ENCODE measurements at regions not wholly inside any gene's neighbourhood (a gene's known extent, or its start where the extent isn't known, plus 50 kb on each side); places are given as distances from the start of the nearest gene placed in this dataset.

DNA sequence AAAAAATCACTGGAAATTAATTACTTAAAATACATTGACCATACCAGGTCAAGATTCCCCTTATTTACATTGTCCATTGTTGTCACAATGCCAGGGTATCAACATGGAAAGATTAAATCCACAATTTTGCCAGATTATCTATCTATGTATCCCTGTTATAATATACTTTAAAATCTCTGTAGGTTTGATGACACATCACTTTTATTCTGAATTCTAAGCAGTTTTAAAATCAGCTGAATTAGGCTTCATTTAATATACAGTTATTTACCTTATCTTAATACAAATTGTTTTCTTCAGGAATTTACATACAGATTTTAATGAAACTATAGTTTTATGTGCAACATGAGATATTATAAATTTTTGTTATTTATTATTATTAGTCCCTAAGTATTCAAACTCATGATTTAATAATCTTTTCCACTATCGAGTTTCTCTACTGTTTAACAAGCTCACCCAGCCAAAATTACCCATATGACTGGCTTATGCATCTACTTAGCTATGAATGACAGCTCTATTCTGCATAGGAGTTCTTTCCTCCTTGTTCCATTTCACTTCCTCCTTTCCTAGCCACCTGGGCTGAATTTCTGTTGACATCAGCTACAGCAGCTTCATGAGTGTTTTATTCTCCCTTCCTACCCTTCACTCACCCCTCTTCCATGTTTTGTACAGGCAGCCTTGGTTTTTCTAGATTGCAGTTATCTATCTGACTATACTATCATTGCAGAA is 654.2 kb upstream of the MAP3K7 start:
- Histone ChIP-seq H4K8ac (replicated peaks; ENCODE audit: insufficient read length, low read depth, low read length) (no peak overlapping the region), H3K23ac (ENCODE audit: insufficient read length, low read depth, low read length) (no peak overlapping the region), H3T11ph (ENCODE audit: low read length) (no peak overlapping the region), H3K79me1 (ENCODE audit: insufficient read depth, low read depth, low read length, poor library complexity, severe bottlenecking) (no peaks in the 10 kb centered on the region), H2AK5ac (ENCODE audit: insufficient read length, low read length) (no peak overlapping the region), H4K20me1 (ENCODE audit: control insufficient read depth, insufficient read depth, insufficient read length) (no peaks in the 10 kb centered on the region), H3K18ac (ENCODE audit: insufficient read length, low read depth, low read length) (no peak overlapping the region), H3K9me3 (ENCODE audit: control insufficient read depth, low read depth, low read length) (no peaks in the 10 kb centered on the region), H3K23me2 (ENCODE audit: insufficient read length, low read depth, low read length, poor library complexity, severe bottlenecking) (no peaks in the 10 kb centered on the region), H2AFZ (ENCODE audit: low read length) (no peak overlapping the region), H4K91ac (ENCODE audit: insufficient read length, low read depth, low read length) (no peak overlapping the region), H3K14ac (ENCODE audit: insufficient read depth, low read length) (no peak overlapping the region), H4K5ac (ENCODE audit: insufficient read length, low read depth, low read length) (no peak overlapping the region), H3K79me2 (ENCODE audit: insufficient read depth, low read length) (no peaks in the 10 kb centered on the region), H3K4ac (ENCODE audit: low read depth, low read length) (no peak overlapping the region), H3K27me3 (ENCODE audit: insufficient read depth, low read length) (no peaks in the 10 kb centered on the region), H2BK120ac (ENCODE audit: low read depth, low read length, poor library complexity, severe bottlenecking) (no peak overlapping the region), H3K56ac (ENCODE audit: insufficient read length, low read depth, low read length) (no peak overlapping the region), H3K27ac (ENCODE audit: insufficient read length, low read depth, low read length) (no peak overlapping the region), H2BK15ac (ENCODE audit: low read depth, low read length) (no peak overlapping the region), H3K4me2 (ENCODE audit: insufficient read depth, insufficient read length, low read length) (no peak overlapping the region), H2BK20ac (ENCODE audit: low read depth, low read length, poor library complexity, severe bottlenecking) (no peak overlapping the region), H3K9ac (ENCODE audit: extremely low read depth, insufficient read length, low read length) (no peak overlapping the region), H3K4me1 (ENCODE audit: insufficient read depth, low read length) (no peaks in the 10 kb centered on the region), H2BK12ac (ENCODE audit: insufficient read length, low read depth, low read length) (no peak overlapping the region), H2BK5ac (ENCODE audit: insufficient read length, low read length) (no peak overlapping the region)
- Mint-ChIP-seq H3K4me3 (no peak overlapping the region), H3K27ac (no peak overlapping the region), H3K4me1 (peaks cover 4% of the 10 kb centered on the region in 2 experiments; a peak in 2 of 4 replicates), H3K36me3 (ENCODE audit: insufficient read depth in 1 of 3, low read depth in 3 of 3) (no peaks in the 10 kb centered on the region), H3K9me3 (no peaks in the 10 kb centered on the region), H3K27me3 (ENCODE audit: low read depth) (no peaks in the 10 kb centered on the region)
- no peak for DNase-seq
- TF ChIP-seq, protein P1, sequence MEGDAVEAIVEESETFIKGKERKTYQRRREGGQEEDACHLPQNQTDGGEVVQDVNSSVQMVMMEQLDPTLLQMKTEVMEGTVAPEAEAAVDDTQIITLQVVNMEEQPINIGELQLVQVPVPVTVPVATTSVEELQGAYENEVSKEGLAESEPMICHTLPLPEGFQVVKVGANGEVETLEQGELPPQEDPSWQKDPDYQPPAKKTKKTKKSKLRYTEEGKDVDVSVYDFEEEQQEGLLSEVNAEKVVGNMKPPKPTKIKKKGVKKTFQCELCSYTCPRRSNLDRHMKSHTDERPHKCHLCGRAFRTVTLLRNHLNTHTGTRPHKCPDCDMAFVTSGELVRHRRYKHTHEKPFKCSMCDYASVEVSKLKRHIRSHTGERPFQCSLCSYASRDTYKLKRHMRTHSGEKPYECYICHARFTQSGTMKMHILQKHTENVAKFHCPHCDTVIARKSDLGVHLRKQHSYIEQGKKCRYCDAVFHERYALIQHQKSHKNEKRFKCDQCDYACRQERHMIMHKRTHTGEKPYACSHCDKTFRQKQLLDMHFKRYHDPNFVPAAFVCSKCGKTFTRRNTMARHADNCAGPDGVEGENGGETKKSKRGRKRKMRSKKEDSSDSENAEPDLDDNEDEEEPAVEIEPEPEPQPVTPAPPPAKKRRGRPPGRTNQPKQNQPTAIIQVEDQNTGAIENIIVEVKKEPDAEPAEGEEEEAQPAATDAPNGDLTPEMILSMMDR (conservative IDR thresholded peaks at IDR 0.05): no peak
- no CpG with 5 or more reads among the region's 1 CpG for WGBS (ENCODE audit: extremely low coverage, insufficient read length, low lambda C conversion rate)

All from H9 (cell line).